ENCODE measurements at regions not wholly inside any gene's neighbourhood (a gene's known extent, or its start where the extent isn't known, plus 50 kb on each side); places are given as distances from the start of the nearest gene placed in this dataset.

GRCh38 chr5:176736301-176736930 lies 73.9 kb upstream of the UNC5A start:
- POLR2A ChIA-PET, result interaction anchor here (0.6 to 0.9 kb wide), 2 partner anchors 24 to 103 kb away, joined by 3 to 4 read pairs; no protein-coding TSS in a partner anchor
- CTCF ChIA-PET (ENCODE audit: unreplicated experiment), result no interaction called here

GRCh38 chr5:176736931-176737745 lies 73.2 kb upstream of the UNC5A start:
- ChIA-PET POLR2A (interaction anchor here (0.6 kb wide), 1 partner anchor 23 kb away, joined by 3 read pairs; no protein-coding TSS in a partner anchor), CTCF (ENCODE audit: unreplicated experiment) (no interaction called here)
- H3K4me2 ChIP-seq (ENCODE audit: low read length), result no peak overlapping the region
- no peak overlapping the region for H2AFZ ChIP-seq (ENCODE audit: low read length)
- H3K79me2 ChIP-seq (ENCODE audit: insufficient read depth, low read depth, low read length), result no peaks in the 10 kb centered on the region
- no peaks in the 10 kb centered on the region for H3K36me3 ChIP-seq (ENCODE audit: insufficient read depth, low read length)
- BruUV-seq (replicated peaks), result no TSS peak
- H3K4me1 ChIP-seq (ENCODE audit: insufficient read depth, low read length, poor library complexity, severe bottlenecking), result no peaks in the 10 kb centered on the region
- TF ChIP-seq CTCF (conservative IDR thresholded peaks at IDR 0.05; ENCODE audit: low read length), result no peak
- no peak for TF ChIP-seq EZH2phosphoT487 (IDR thresholded peaks at IDR 0.05; ENCODE audit: borderline replicate concordance, low read depth, low read length)
- H3K4me3 ChIP-seq (ENCODE audit: low read depth, low read length, poor library complexity, severe bottlenecking), result no peak overlapping the region
- intact Hi-C loops (cut with micrococcal nuclease; ENCODE audit: unreplicated experiment), result no loop called here
- H3K27ac ChIP-seq (ENCODE audit: low read depth, low read length, poor library complexity, severe bottlenecking), result no peak overlapping the region
- H3K9me3 ChIP-seq (ENCODE audit: low read length), result no peaks in the 10 kb centered on the region
- H3K9me2 ChIP-seq (ENCODE audit: insufficient read depth, low read length), result no peaks in the 10 kb centered on the region
- no peak for DNase-seq (ENCODE audit: low spot score)
- no peaks in the 10 kb centered on the region for H4K20me1 ChIP-seq (ENCODE audit: insufficient read depth, low read length)

More at GRCh38 chr5:176736301-176736930, 73.9 kb upstream of the UNC5A start:
- TF ChIP-seq EZH2phosphoT487 (IDR thresholded peaks at IDR 0.05; ENCODE audit: borderline replicate concordance, low read depth, low read length) (no peak), CTCF (conservative IDR thresholded peaks at IDR 0.05; ENCODE audit: low read length) (no peak)
- H4K20me1 ChIP-seq (ENCODE audit: insufficient read depth, low read length), result no peaks in the 10 kb centered on the region
- intact Hi-C loops (cut with micrococcal nuclease; ENCODE audit: unreplicated experiment), result no loop called here
- no peaks in the 10 kb centered on the region for H3K36me3 ChIP-seq (ENCODE audit: insufficient read depth, low read length)
- H2AFZ ChIP-seq (ENCODE audit: low read length), result no peak overlapping the region
- BruUV-seq (replicated peaks), result no TSS peak
- no peak for DNase-seq (ENCODE audit: low spot score)
- H3K4me3 ChIP-seq (ENCODE audit: low read depth, low read length, poor library complexity, severe bottlenecking), result no peak overlapping the region
- no peaks in the 10 kb centered on the region for H3K9me3 ChIP-seq (ENCODE audit: low read length)
- H3K27ac ChIP-seq (ENCODE audit: low read depth, low read length, poor library complexity, severe bottlenecking), result no peak overlapping the region
- no peak overlapping the region for H3K4me2 ChIP-seq (ENCODE audit: low read length)
- no peaks in the 10 kb centered on the region for H3K9me2 ChIP-seq (ENCODE audit: insufficient read depth, low read length)
- H3K79me2 ChIP-seq (ENCODE audit: insufficient read depth, low read depth, low read length), result no peaks in the 10 kb centered on the region
- no peaks in the 10 kb centered on the region for H3K4me1 ChIP-seq (ENCODE audit: insufficient read depth, low read length, poor library complexity, severe bottlenecking)
